HCT116 (cell line): ENCODE measurements at regions not wholly inside any gene's neighbourhood (a gene's known extent, or its start where the extent isn't known, plus 50 kb on each side); places are given as distances from the start of the nearest gene placed in this dataset.

ENCODE experiments used
- ATAC-seq: fragments of 200-7000 bp; cut with Tn5 transposase; 2 replicates; pipeline ENCODE4 v1.9.1; 2020; ENCODE audit warnings: mild to moderate bottlenecking, moderate library complexity
- BruUV-seq: library from RNA; stranded (reverse); fragments of 400-500 nt; replicated peaks from 2 replicates; lab custom pipeline; 2021; lab: Mats Ljungman, UMichigan
- CTCF ChIA-PET: fragments of 300-600 bp; sonication (Branson Sonifier 250); formaldehyde crosslinking; loops from one replicate; lab custom pipeline; 2021; ENCODE audit warnings: antibody characterized with exemption; lab: Charles Lee
- POLR2A ChIA-PET: fragments of 300-600, 350-600 bp; sonication (Branson Sonifier 250); formaldehyde crosslinking; loops from one replicate; lab custom pipeline; 2021; ENCODE audit warnings: antibody characterized with exemption; lab: Charles Lee
- RAD21 ChIA-PET, 2 experiments: fragments of 300-600 bp; sonication (Branson Sonifier 250); formaldehyde crosslinking; loops; one replicate each; lab custom pipeline; 2023; ENCODE audit warnings: low total read pairs in 2 of 2; ENCODE audit not compliant: uncharacterized antibody in 2 of 2, unreplicated experiment in 2 of 2, low non-redundant PET in 1 of 2; lab: Charles Lee
- DNase-seq: peaks from one replicate; pipeline ENCODE4 v3.0.0-alpha.2; 2010; ENCODE audit warnings: low read depth, low spot score
- H2AFZ ChIP-seq: fragments of 200-600 bp; shearing (Covaris generic), sonication (generic); 2 replicates; pipeline ENCODE4 v1.6.1; 2017; ENCODE audit warnings: low read depth, mixed run types, mixed read lengths, antibody characterized with exemption, low read length; ENCODE audit not compliant: poor library complexity, severe bottlenecking
- H3K27ac ChIP-seq: 2 replicates; pipeline ENCODE4 v1.5.1; 2012; ENCODE audit warnings: low read depth, low read length
- H3K27me3 ChIP-seq: fragments of 200-600 bp; sonication (generic); 2 replicates; pipeline ENCODE4 v1.6.1; 2016; ENCODE audit warnings: mixed run types, low read length, mixed read lengths; ENCODE audit not compliant: insufficient read depth
- H3K36me3 ChIP-seq, 2 experiments: fragments of 200-500 bp in 1 of 2; fragments of 200-600 bp in 1 of 2; sonication (Bioruptor generic) in 1 of 2; sonication (generic) in 1 of 2; 2 replicates each; pipeline versions ENCODE4 v1.5.1 to v1.6.1; 2014 to 2016; ENCODE audit warnings: low read length in 2 of 2, inconsistent platforms in 1 of 2, mixed read lengths in 1 of 2, mixed run types in 1 of 2; ENCODE audit not compliant: insufficient read depth in 2 of 2, control insufficient read depth in 1 of 2
- H3K4me1 ChIP-seq, 2 experiments: fragments of 200-600 bp in 1 of 2; sonication (generic) in 1 of 2; 2 replicates each; pipeline versions ENCODE4 v1.5.1 to v1.6.1; 2012 to 2017; ENCODE audit warnings: low read length in 2 of 2, inconsistent platforms in 1 of 2, mild to moderate bottlenecking in 1 of 2, mixed read lengths in 1 of 2, mixed run types in 1 of 2, moderate library complexity in 1 of 2; ENCODE audit not compliant: insufficient read depth in 2 of 2, control insufficient read depth in 1 of 2
- H3K4me2 ChIP-seq: fragments of 200-600 bp; sonication (generic); 2 replicates; pipeline ENCODE4 v1.6.1; 2017; ENCODE audit warnings: mixed run types, low read length, mixed read lengths
- H3K4me3 ChIP-seq, 2 experiments: fragments of 200-600 bp in 1 of 2; sonication (generic) in 1 of 2; replicated peaks in 1 of 2; 2 replicates each; pipeline ENCODE4 v1.5.1; 2011 to 2016; ENCODE audit warnings: low read length in 2 of 2, control low read depth in 1 of 2, low read depth in 1 of 2, mild to moderate bottlenecking in 1 of 2, mixed read lengths in 1 of 2, mixed run types in 1 of 2
- H3K79me2 ChIP-seq: fragments of 200-600 bp; sonication (generic); 2 replicates; pipeline ENCODE4 v1.6.1; 2017; ENCODE audit warnings: mild to moderate bottlenecking, mixed run types, low read length, moderate library complexity, mixed read lengths; ENCODE audit not compliant: insufficient read depth
- H3K9ac ChIP-seq: fragments of 200-600 bp; sonication (generic); 2 replicates; pipeline ENCODE4 v1.6.1; 2016; ENCODE audit warnings: low read length, mixed read lengths
- H3K9me2 ChIP-seq: fragments of 200-600 bp; sonication (generic), shearing (Covaris generic); 2 replicates; pipeline ENCODE4 v1.6.1; 2017; ENCODE audit warnings: mixed run types, mild to moderate bottlenecking, moderate library complexity; ENCODE audit not compliant: insufficient read depth
- H3K9me3 ChIP-seq, 2 experiments: fragments of 200-500 bp in 1 of 2; fragments of 200-600 bp in 1 of 2; sonication (Bioruptor generic) in 1 of 2; sonication (generic) in 1 of 2; 2 replicates each; pipeline ENCODE4 v1.6.1; 2014 to 2017; ENCODE audit warnings: low read length in 2 of 2, mixed read lengths in 2 of 2, inconsistent platforms in 1 of 2, low read depth in 1 of 2, mild to moderate bottlenecking in 1 of 2, mixed run types in 1 of 2, moderate library complexity in 1 of 2; ENCODE audit not compliant: control insufficient read depth in 1 of 2, insufficient read depth in 1 of 2
- H4K20me1 ChIP-seq: fragments of 200-600 bp; sonication (generic), shearing (Covaris generic); 2 replicates; pipeline ENCODE4 v1.6.1; 2017; ENCODE audit warnings: mixed run types, mild to moderate bottlenecking, moderate library complexity; ENCODE audit not compliant: insufficient read depth
- CBX3 ChIP-seq: IDR thresholded peaks from 2 replicates; pipeline ENCODE4 v1.6.1; 2012; ENCODE audit warnings: low read depth
- CEBPB ChIP-seq: IDR thresholded peaks from 2 replicates; pipeline ENCODE4 v1.6.1; 2012; ENCODE audit warnings: low read depth
- EGR1 ChIP-seq: IDR thresholded peaks from 2 replicates; pipeline ENCODE4 v1.6.1; 2012; ENCODE audit warnings: low read depth
- ELF1 ChIP-seq: IDR thresholded peaks from 2 replicates; pipeline ENCODE4 v1.6.1; 2012; ENCODE audit warnings: low read depth, borderline replicate concordance
- EZH2 ChIP-seq: fragments of 200-600 bp; sonication (generic); IDR thresholded peaks from 2 replicates; pipeline ENCODE4 v1.6.1; 2017; ENCODE audit warnings: antibody characterized with exemption, mixed run types
- EZH2phosphoT487 ChIP-seq: fragments of 200-600 bp; IDR thresholded peaks from 2 replicates; pipeline ENCODE4 v1.6.1; 2018; ENCODE audit warnings: antibody characterized with exemption, borderline replicate concordance
- FOSL1 ChIP-seq: IDR thresholded peaks from 2 replicates; pipeline ENCODE4 v1.6.1; 2012; ENCODE audit warnings: low read depth
- SP1 ChIP-seq: IDR thresholded peaks from 2 replicates; pipeline ENCODE4 v1.6.1; 2012; ENCODE audit warnings: low read depth
- YY1 ChIP-seq: IDR thresholded peaks from 2 replicates; pipeline ENCODE4 v1.6.1; 2011; ENCODE audit warnings: low read length, low read depth, moderate library complexity, mild to moderate bottlenecking; ENCODE audit not compliant: insufficient replicate concordance; ENCODE audit errors: extremely low read depth
- ZFX ChIP-seq: fragments of 450-650 bp; IDR thresholded peaks from 2 replicates; pipeline ENCODE4 v1.6.1; 2017
- intact Hi-C: fragments of 100-400 bp; cut with micrococcal nuclease; formaldehyde crosslinking; loops from 2 replicates; pipeline ENCODE4 v1.10.0; 2022
- TF ChIP-seq, protein P1 (sequence below), 3 experiments: fragments of 200-600 bp in 1 of 3; sonication (generic) in 1 of 3; IDR thresholded peaks in 2 of 3; conservative IDR thresholded peaks in 1 of 3; 2 replicates each; pipeline ENCODE4 v1.5.1; 2012 to 2017; ENCODE audit warnings: low read depth in 2 of 3, low read length in 2 of 3, antibody characterized with exemption in 1 of 3, borderline replicate concordance in 1 of 3, control low read depth in 1 of 3, mild to moderate bottlenecking in 1 of 3, mixed read lengths in 1 of 3, mixed run types in 1 of 3, moderate library complexity in 1 of 3; ENCODE audit not compliant: insufficient read depth in 1 of 3
- TF ChIP-seq, protein P2 (sequence below): IDR thresholded peaks from 2 replicates; pipeline ENCODE4 v1.6.1; 2012

DNA sequence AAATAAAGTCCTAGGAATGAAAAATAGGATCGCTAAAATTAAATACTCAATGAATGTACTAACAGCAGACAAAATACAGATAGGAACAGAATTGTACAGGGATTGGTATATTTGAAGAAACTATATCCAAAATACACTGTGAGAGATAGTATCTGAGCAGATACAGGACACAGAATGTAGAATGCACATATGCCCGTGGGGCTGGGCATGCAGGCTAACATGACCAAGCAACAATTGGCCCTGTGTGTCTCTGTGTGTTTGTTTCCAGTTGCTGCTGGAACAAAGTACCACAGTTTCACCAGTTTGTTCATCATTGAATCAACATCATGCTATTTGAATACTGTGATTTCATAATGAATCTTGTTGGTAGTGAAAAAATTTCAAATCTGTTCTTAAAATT is 127.6 kb downstream of the PMAIP1 start:
- TF ChIP-seq ELF1, result no peak
- no peak for TF ChIP-seq EGR1
- no peak for TF ChIP-seq EZH2
- no peak for TF ChIP-seq FOSL1
- no peak for TF ChIP-seq EZH2phosphoT487
- no peak for TF ChIP-seq CBX3
- TF ChIP-seq ZFX, result no peak
- TF ChIP-seq SP1, result no peak
- TF ChIP-seq YY1, result no peak
- no peak for TF ChIP-seq CEBPB
- TF ChIP-seq, protein P1, sequence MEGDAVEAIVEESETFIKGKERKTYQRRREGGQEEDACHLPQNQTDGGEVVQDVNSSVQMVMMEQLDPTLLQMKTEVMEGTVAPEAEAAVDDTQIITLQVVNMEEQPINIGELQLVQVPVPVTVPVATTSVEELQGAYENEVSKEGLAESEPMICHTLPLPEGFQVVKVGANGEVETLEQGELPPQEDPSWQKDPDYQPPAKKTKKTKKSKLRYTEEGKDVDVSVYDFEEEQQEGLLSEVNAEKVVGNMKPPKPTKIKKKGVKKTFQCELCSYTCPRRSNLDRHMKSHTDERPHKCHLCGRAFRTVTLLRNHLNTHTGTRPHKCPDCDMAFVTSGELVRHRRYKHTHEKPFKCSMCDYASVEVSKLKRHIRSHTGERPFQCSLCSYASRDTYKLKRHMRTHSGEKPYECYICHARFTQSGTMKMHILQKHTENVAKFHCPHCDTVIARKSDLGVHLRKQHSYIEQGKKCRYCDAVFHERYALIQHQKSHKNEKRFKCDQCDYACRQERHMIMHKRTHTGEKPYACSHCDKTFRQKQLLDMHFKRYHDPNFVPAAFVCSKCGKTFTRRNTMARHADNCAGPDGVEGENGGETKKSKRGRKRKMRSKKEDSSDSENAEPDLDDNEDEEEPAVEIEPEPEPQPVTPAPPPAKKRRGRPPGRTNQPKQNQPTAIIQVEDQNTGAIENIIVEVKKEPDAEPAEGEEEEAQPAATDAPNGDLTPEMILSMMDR (IDR thresholded peaks at IDR 0.05 in 2 of 3, conservative IDR thresholded peaks at IDR 0.05 in 1 of 3; ENCODE audit: borderline replicate concordance in 1 of 3, insufficient read depth in 1 of 3, low read depth in 2 of 3, low read length in 2 of 3), result no peak
- TF ChIP-seq, protein P2, sequence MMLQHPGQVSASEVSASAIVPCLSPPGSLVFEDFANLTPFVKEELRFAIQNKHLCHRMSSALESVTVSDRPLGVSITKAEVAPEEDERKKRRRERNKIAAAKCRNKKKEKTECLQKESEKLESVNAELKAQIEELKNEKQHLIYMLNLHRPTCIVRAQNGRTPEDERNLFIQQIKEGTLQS, result no peak
- H3K79me2 ChIP-seq, result no peaks in the 10 kb centered on the region
- no peak overlapping the region for H3K9ac ChIP-seq
- H3K4me1 ChIP-seq, result no peaks in the 10 kb centered on the region; a peak in 1 of 4 replicates
- CTCF ChIA-PET, result no interaction called here
- ATAC-seq (no peak), DNase-seq (no peak)
- no peak overlapping the region for H3K4me3 ChIP-seq
- no peaks in the 10 kb centered on the region; the same call in 1 of the 2 replicates for H4K20me1 ChIP-seq
- H2AFZ ChIP-seq, result no peak overlapping the region
- RAD21 ChIA-PET, result no interaction called here
- no peaks in the 10 kb centered on the region for H3K36me3 ChIP-seq
- intact Hi-C loops, result no loop called here
- POLR2A ChIA-PET, result no interaction called here
- H3K4me2 ChIP-seq, result no peak overlapping the region
- H3K9me2 ChIP-seq, result no peaks in the 10 kb centered on the region
- no peak overlapping the region for H3K27ac ChIP-seq
- H3K9me3 ChIP-seq, result no peaks in the 10 kb centered on the region
- BruUV-seq, result no TSS peak
- no peaks in the 10 kb centered on the region for H3K27me3 ChIP-seq
